AG08396 (cell line): ENCODE measurements at regions not wholly inside any gene's neighbourhood (a gene's known extent, or its start where the extent isn't known, plus 50 kb on each side); places are given as distances from the start of the nearest gene placed in this dataset.
"Not testable (repeated sequence)": the region's sequence is repeated elsewhere in the genome, so short reads cannot be mapped to it uniquely, and the experiment has no call there.

Experiments used
- DNase-seq: peaks from one replicate; pipeline ENCODE4 v3.0.0; 2012; ENCODE audit warnings: low spot score, mixed read lengths

- no peak for DNase-seq
Measured at GRCh38 chr1:79519084-79519760, 512.7 kb upstream of the ADGRL4 start.

DNA sequence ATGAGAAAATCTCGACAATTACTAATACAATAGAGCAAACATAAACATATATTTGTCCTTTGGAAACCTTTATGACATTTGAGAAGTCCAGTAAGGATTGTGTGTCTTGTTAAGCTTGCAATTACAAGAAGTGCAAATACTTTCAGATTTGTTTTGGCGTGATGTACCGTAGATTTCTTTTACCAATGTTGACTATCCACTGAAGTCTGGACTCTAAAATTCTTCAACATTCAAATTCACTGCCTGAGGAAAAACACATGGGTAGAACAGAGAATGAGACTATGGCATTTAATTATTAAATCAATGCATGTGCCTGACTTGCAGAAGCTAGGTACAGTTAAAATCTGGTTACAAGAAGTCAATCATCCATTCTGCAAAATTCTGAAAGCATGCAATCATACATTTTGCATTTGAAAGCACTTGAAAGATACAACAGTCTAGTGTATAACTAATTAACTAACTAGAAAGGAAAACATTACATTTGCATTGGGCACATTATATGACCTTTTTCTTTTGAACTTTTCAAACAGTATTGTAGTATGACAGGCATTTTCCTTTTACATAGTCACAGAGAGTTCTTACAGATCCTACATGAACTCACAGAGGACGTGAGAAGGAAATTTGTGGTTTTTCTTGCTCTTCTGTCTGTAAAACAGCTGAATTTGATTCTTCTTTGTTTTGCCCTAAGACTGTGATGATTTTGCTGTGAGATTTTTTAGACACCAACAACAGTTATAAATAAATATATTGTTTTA lies 511.1 kb upstream of the ADGRL4 start:
- no peak for DNase-seq

GRCh38 chr1:79507770-79508169 lies 501.2 kb upstream of the ADGRL4 start:
- DNase-seq, result no peak

GRCh38 chr1:79501153-79501552 lies 494.6 kb upstream of the ADGRL4 start:
- DNase-seq, result no peak

GRCh38 chr1:79499541-79499940 lies 493.0 kb upstream of the ADGRL4 start:
- no peak for DNase-seq

DNA sequence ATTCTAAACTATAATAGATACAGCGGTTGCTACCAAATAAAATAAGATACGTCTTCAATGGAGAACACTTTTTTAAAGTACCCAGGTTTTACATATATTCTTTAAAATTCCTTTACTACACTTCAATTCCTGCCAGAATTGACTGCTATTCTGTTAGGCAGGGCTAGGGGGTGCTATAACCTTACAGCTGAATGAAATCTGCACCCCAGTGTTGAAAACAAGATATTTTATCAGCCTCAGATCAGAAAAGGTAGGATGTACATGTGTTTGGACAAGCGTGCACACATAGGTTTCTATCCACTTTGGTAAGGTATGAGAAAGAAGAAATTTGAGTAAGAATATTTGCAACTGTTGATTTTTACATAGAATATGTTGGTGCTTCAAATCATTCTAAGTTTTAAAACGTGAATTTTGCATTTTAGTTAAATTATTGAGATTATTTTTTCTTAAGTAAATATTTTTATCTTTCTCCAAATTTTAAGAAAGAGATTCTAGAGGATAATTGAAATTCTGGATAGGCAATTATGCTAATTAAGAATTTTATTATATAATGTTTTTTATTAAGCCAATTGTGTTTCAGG lies 490.8 kb upstream of the ADGRL4 start:
- DNase-seq, result peak; percentile 41

GRCh38 chr1:79496129-79496528 lies 489.6 kb upstream of the ADGRL4 start:
- no peak for DNase-seq

- DNase-seq, result not testable (repeated sequence)
Measured at GRCh38 chr1:79493702-79494101, 487.2 kb upstream of the ADGRL4 start.

DNA sequence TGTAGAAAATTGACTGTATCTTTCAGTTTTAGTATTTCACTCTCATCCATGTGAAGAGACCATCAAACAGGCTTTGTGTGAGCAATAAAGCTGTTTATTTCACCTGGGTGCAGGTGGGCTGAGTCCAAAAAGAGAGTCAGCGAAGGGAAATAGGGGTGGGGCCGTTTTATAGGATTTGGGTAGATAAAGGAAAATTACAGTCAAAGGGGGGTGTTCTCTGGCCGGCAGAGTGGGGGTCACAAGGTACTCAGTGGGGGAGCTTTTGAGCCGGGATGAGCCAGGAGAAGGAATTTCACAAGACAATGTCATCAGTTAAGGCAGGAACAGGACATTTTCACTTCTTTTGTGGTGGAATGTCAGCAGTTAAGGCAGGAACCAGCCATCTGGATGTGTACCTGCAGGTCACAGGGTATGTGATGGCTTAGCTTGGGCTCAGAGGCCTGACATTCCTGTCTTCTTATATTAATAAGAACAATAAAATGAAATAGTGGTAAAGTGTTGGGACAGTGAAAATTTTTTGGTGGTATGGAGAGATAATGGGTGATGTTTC lies 482.1 kb upstream of the ADGRL4 start:
- DNase-seq, result not testable (repeated sequence)

GRCh38 chr1:79478728-79479373 lies 472.3 kb upstream of the ADGRL4 start:
- no peak for DNase-seq

- no peak for DNase-seq
Measured at GRCh38 chr1:79478160-79478559, 471.6 kb upstream of the ADGRL4 start.

DNA sequence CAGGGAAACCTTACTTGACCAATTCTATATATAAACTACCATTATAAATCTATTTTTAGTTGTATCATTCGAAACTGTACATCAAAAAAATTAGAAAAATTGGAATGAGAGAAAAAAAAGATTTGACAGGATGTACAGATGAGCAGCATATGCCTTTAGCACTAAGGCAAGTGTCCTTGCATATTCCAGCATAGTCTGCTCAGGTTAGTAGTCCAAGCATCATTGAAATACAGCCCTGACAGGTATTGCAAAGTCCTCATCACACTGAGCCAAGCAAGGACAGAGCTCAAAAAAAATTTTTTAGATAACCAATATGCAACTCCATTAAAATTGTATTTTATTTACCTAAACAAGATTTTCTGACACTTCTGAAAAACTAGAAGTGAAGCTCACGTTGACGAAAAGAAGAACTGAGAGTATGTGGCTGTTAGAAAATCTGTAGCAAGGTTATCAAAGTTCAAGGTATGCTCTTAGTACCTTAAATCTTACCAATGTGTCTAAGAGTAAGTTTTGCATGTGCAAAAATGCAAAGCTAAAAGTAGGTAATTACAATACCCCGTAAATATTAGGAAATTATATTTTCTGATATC lies 465.6 kb upstream of the ADGRL4 start:
- no peak for DNase-seq

DNA sequence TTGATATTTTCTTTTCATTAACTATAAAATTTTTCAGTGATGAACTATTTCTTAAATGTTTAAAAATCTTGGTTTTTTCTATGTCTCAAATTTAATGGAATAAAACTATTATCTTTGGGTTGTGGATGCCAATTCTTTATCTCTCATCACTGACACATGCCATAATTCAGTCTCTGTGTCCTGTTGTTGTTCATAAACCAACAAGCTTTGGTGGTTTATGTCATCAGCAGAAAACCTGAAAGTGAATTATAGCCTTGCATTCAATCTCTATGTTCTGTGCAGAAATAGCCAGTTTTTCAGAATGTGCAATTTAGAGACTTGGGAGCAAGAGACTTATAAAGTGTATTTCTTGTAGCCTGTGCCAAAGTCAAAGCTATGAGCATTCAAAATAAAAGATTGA lies 462.6 kb upstream of the ADGRL4 start:
- no peak for DNase-seq

DNA sequence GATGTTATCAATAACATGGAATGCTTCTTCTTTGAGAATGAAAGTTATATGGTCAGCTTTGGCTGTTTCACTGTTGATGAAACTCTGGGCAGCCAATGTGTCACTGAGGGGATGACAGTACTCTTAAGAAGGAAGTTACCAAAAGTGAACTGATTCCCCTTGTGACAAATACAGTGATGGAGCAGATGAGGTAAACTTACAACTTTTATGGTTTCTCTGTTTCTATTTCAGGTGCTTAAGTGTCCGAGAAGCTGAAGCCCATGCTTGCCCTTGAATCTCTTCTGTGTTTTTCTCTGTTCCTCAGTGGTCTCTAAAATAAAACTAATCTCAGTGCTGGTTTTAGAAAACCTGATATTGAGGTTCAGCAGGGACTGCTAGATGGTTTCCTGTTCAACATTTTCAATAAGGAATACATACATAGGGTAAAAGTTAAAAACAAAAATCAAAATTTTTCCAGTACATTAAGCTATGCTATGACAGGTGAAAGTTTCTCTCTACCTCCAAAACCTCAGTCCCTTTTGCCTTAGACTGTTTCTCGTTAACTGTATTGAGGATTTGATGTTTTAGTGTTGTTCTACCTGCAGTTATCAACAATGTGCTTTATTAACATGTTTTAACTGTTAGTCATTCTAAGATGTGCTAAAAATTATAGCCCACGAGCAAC lies 454.4 kb upstream of the ADGRL4 start:
- DNase-seq, result no peak

DNA sequence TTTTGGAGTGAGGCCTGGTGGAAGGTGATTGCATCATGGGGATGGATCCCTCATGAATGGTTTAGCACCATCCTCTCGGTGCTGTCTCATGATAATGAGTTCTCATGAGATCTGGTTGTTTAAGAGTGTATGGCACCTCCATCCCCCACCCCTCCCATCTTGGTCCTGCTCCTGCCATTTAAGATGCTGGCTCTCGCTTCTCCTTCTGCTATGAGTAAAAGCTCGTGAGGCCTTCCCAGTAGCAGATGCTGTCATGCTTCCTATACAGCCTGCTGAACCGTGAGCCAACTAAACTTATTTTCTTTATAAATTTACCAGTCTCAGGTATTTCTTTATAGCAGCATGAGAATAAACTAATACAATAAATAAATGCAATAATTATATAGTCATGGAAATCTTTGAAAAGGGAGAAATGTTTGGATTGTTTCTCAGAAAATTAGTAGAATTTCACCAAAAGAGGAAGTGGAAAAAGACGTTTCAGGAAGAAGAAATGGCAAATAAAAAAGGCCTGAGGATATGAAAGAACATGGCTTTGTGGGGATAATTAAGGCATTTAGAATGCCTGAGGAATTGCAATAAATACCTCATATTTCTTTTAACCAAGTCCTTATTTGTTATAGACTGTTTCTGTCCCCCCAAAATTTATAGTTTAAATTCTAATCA lies 451.2 kb upstream of the ADGRL4 start:
- no peak for DNase-seq

DNA sequence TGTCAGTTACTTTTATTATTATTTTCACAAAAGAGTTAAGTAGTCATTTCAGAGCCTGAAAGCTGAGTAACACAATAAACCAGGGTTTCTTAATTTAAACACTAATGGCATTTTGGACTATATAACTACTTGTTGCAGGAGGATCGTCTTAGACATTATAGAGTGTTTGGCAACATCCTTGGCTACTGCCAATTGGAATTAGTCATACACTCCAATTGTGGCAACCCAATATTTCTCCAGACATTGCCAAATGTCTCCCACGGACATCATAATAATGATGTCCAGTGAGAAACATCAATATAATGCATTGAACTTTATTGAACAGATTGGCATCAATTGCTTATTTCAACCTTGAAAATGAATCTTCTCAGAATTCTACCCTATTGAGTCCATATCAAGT lies 441.9 kb upstream of the ADGRL4 start:
- no peak for DNase-seq

GRCh38 chr1:79441238-79441637 lies 434.7 kb upstream of the ADGRL4 start:
- no peak for DNase-seq

DNA sequence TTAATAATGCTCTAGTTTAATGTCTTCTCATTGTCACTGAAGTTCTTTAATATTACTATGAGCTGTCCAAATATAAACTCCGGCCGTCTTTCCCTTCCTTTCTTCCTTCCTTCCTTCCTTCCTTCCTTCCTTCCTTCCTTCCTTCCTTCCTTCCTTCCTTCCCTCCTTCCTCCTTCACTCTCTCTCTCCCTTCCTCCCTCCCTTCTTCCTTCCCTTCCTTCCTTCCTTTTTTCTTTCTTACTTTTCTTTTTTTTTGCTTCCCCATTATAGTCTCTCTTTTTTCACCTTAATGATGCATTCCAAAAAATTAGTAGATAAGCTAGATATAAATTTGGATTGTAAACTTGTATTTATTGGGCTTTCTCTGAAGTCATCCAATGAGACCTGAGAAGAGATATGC lies 431.0 kb upstream of the ADGRL4 start:
- no peak for DNase-seq

- no peak for DNase-seq
Measured at GRCh38 chr1:79431340-79431739, 424.8 kb upstream of the ADGRL4 start.

DNA sequence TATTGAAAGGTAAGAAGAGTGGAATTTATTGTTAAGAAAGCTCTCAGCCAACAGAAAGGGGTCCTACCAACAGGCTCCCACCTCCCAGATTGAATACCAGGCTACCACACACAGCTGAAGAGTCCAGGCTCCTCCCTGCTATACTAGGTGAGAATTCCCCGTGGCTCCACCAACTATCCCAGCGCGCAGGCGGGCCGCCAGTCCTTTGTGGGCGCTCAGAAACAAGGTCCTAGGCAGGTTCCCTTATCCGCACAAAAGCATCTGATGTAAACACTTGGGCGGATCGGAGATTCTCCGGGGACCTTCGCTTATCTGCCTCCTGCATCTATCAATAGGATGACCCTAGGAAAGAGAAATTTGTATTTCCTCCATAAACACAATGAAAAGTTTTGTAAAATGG lies 423.9 kb upstream of the ADGRL4 start:
- no peak for DNase-seq

- DNase-seq, result no peak
Measured at GRCh38 chr1:79422726-79423125, 416.2 kb upstream of the ADGRL4 start.
